ENCODE measurements at regions not wholly inside any gene's neighbourhood (a gene's known extent, or its start where the extent isn't known, plus 50 kb on each side); places are given as distances from the start of the nearest gene placed in this dataset.

- no peak overlapping the region for H2BK15ac ChIP-seq (ENCODE audit: low read depth, low read length)
- H3K4ac ChIP-seq (ENCODE audit: low read depth, low read length) = no peak overlapping the region
- H3K23me2 ChIP-seq (ENCODE audit: insufficient read length, low read depth, low read length, poor library complexity, severe bottlenecking) = no peaks in the 10 kb centered on the region
- H4K8ac ChIP-seq (replicated peaks; ENCODE audit: insufficient read length, low read depth, low read length) = no peak overlapping the region
- H3K9me3 ChIP-seq (ENCODE audit: control insufficient read depth, low read depth, low read length) = no peaks in the 10 kb centered on the region
- H2BK120ac ChIP-seq (ENCODE audit: low read depth, low read length, poor library complexity, severe bottlenecking) = no peak overlapping the region
- H3K23ac ChIP-seq (ENCODE audit: insufficient read length, low read depth, low read length) = no peak overlapping the region
- H3K56ac ChIP-seq (ENCODE audit: insufficient read length, low read depth, low read length) = no peak overlapping the region
- H3K79me1 ChIP-seq (ENCODE audit: insufficient read depth, low read depth, low read length, poor library complexity, severe bottlenecking) = no peaks in the 10 kb centered on the region
- Mint-ChIP-seq H3K36me3 (ENCODE audit: insufficient read depth in 1 of 3, low read depth in 3 of 3) (peaks cover 17 to 47% (median 30%) of the 10 kb centered on the region in 3 experiments), H3K9me3 (peaks cover 7 to 10% of the 10 kb centered on the region in 2 experiments), H3K27ac (no peak overlapping the region), H3K27me3 (ENCODE audit: low read depth) (no peaks in the 10 kb centered on the region), H3K4me3 (no peak overlapping the region), H3K4me1 (no peaks in the 10 kb centered on the region)
- H3K4me2 ChIP-seq (ENCODE audit: insufficient read depth, insufficient read length, low read length) = no peak overlapping the region
- no peaks in the 10 kb centered on the region for H4K20me1 ChIP-seq (ENCODE audit: control insufficient read depth, insufficient read depth, insufficient read length)
- DNase-seq = no peak
- no peak overlapping the region for H3K14ac ChIP-seq (ENCODE audit: insufficient read depth, low read length)
- no peak overlapping the region for H2BK12ac ChIP-seq (ENCODE audit: insufficient read length, low read depth, low read length)
- H3K27ac ChIP-seq (ENCODE audit: insufficient read length, low read depth, low read length) = no peak overlapping the region
- H3T11ph ChIP-seq (ENCODE audit: low read length) = no peak overlapping the region
- no peaks in the 10 kb centered on the region for H3K4me1 ChIP-seq (ENCODE audit: insufficient read depth, low read length)
- H2BK5ac ChIP-seq (ENCODE audit: insufficient read length, low read length) = no peak overlapping the region
- H3K18ac ChIP-seq (ENCODE audit: insufficient read length, low read depth, low read length) = no peak overlapping the region
- no peak overlapping the region for H2AFZ ChIP-seq (ENCODE audit: low read length)
- no CpG with 5 or more reads among the region's 1 CpG for WGBS (ENCODE audit: extremely low coverage, insufficient read length, low lambda C conversion rate)
- TF ChIP-seq CTCF (conservative IDR thresholded peaks at IDR 0.05) = no peak
- no peaks in the 10 kb centered on the region for H3K27me3 ChIP-seq (ENCODE audit: insufficient read depth, low read length)
- H3K79me2 ChIP-seq (ENCODE audit: insufficient read depth, low read length) = no peaks in the 10 kb centered on the region
- H4K5ac ChIP-seq (ENCODE audit: insufficient read length, low read depth, low read length) = no peak overlapping the region
- H2BK20ac ChIP-seq (ENCODE audit: low read depth, low read length, poor library complexity, severe bottlenecking) = no peak overlapping the region
- H4K91ac ChIP-seq (ENCODE audit: insufficient read length, low read depth, low read length) = no peak overlapping the region
- H3K9ac ChIP-seq (ENCODE audit: extremely low read depth, insufficient read length, low read length) = no peak overlapping the region
- no peak overlapping the region for H2AK5ac ChIP-seq (ENCODE audit: insufficient read length, low read length)
Observed at GRCh38 chr6:144474290-144474689, 189.2 kb downstream of the UTRN start.

Measured in H9 (cell line).